OCI-LY1 (cell line): ENCODE measurements at regions not wholly inside any gene's neighbourhood (a gene's known extent, or its start where the extent isn't known, plus 50 kb on each side); places are given as distances from the start of the nearest gene placed in this dataset.

ENCODE experiments used
- CTCF ChIP-seq: fragments of 200-600 bp; sonication (generic), shearing (Covaris generic); IDR thresholded peaks from 2 replicates; pipeline ENCODE4 v1.5.1; 2017; ENCODE audit warnings: mild to moderate bottlenecking, antibody characterized with exemption, low read length, moderate library complexity, mixed read lengths
- EZH2 ChIP-seq: fragments of 200-600 bp; sonication (generic), shearing (Covaris generic); IDR thresholded peaks from 2 replicates; pipeline ENCODE4 v1.8.0; 2017; ENCODE audit warnings: borderline replicate concordance, mixed run types, mild to moderate bottlenecking, antibody characterized with exemption, low read length, moderate library complexity, mixed read lengths

GRCh38 chr15:87748483-87748882 is 508.1 kb downstream of the NTRK3 start:
- no peak for TF ChIP-seq CTCF
- TF ChIP-seq EZH2: no peak
